ENCODE measurements at regions not wholly inside any gene's neighbourhood (a gene's known extent, or its start where the extent isn't known, plus 50 kb on each side); places are given as distances from the start of the nearest gene placed in this dataset.

DNA sequence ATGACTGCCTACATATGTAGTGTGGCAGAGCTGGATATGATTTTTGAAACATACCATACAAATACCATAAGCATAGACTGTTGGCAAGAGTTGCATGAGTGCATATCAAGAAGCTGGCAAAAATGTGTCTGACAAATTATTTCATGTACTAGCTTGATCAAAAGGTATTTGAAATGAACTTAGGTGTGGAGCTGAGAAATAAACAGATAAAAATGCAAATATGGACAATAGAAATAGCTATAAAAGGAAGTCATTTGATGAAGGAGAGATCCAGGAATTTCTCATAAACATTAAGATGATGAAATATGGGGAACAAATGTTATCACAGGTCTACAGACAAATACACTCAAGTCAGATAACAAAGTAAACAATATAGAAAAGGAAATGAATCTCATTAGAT lies 609.1 kb downstream of the PTPRC start:
- TF ChIP-seq, protein P1, sequence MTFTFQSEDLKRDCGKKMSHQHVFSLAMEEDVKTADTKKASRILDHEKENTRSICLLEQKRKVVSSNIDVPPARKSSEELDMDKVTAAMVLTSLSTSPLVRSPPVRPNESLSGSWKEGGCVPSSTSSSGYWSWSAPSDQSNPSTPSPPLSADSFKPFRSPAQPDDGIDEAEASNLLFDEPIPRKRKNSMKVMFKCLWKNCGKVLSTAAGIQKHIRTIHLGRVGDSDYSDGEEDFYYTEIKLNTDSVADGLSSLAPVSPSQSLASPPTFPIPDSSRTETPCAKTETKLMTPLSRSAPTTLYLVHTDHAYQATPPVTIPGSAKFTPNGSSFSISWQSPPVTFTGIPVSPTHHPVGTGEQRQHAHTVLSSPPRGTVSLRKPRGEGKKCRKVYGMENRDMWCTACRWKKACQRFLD (tag by site-specific recombination; IDR thresholded peaks at IDR 0.05) = no peak
- TF ChIP-seq ZNF366 (tag by site-specific recombination; conservative IDR thresholded peaks at IDR 0.05) = no peak

All from HEK293 (cell line).